Neural cell (in vitro differentiated cells): ENCODE measurements at regions not wholly inside any gene's neighbourhood (a gene's known extent, or its start where the extent isn't known, plus 50 kb on each side); places are given as distances from the start of the nearest gene placed in this dataset.

Experiments
- CTCF ChIP-seq: fragments of 450-650 bp; IDR thresholded peaks from 2 replicates; pipeline ENCODE4 v1.5.1; 2014; ENCODE audit warnings: antibody characterized with exemption, mild to moderate bottlenecking, moderate library complexity; ENCODE audit not compliant: poor library complexity, severe bottlenecking
- EP300 ChIP-seq: fragments of 450-650 bp; conservative IDR thresholded peaks from 2 replicates; pipeline ENCODE4 v1.6.1; 2014; ENCODE audit warnings: antibody characterized with exemption, mild to moderate bottlenecking, moderate library complexity; ENCODE audit not compliant: poor library complexity, severe bottlenecking
- EZH2 ChIP-seq: fragments of 200-600, 300-800 bp; shearing (Covaris generic), sonication (generic); IDR thresholded peaks from 2 replicates; pipeline ENCODE4 v1.6.1; 2014; ENCODE audit warnings: antibody characterized with exemption, low read length, borderline replicate concordance, mild to moderate bottlenecking; ENCODE audit not compliant: insufficient read depth, poor library complexity, severe bottlenecking
- RAD21 ChIP-seq: fragments of 450-650 bp; conservative IDR thresholded peaks from 2 replicates; pipeline ENCODE4 v1.6.1; 2014; ENCODE audit warnings: antibody characterized with exemption, mild to moderate bottlenecking, moderate library complexity

GRCh38 chr10:83952314-83952713, 187.0 kb upstream of the GHITM start:
- TF ChIP-seq CTCF = no peak
- no peak for TF ChIP-seq EZH2
- no peak for TF ChIP-seq EP300
- TF ChIP-seq RAD21 = no peak
